ENCODE measurements at regions not wholly inside any gene's neighbourhood (a gene's known extent, or its start where the extent isn't known, plus 50 kb on each side); places are given as distances from the start of the nearest gene placed in this dataset.

GRCh38 chr14:76926521-76927251 is 100.5 kb downstream of the LRRC74A start:
- no peak overlapping the region for H3K4me3 ChIP-seq (ENCODE audit: low read depth, low read length)
- CTCF ChIA-PET: interaction anchor here (1.7 kb wide), 1 partner anchor 13 kb away, joined by 5 read pairs; no protein-coding TSS in a partner anchor
- DNase-seq (ENCODE audit: low read depth, low spot score): no peak
- no peak for TF ChIP-seq CTCF (IDR thresholded peaks at IDR 0.05; ENCODE audit: insufficient read depth, low read length, missing control alignments)
- POLR2A ChIA-PET: no interaction called here

DNA sequence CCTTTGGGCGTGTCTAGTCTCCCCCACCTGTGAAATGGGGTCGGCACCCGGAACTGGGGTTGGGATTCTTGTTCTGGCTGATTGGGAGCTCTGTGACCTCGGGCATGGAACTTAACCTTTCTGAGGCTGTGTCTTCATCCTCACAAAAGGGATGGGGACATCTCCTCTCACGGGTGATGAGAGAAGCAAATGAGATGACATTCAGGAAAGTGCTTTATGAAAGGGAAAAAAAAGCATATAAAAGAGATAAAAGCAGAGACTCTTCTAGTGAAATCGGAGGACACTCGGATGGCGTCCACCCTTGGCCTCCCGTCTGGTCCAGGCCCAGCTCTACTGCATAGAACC is 98.9 kb downstream of the LRRC74A start:
- DNase-seq (ENCODE audit: low read depth, low spot score): no peak
- no peak overlapping the region for H3K4me3 ChIP-seq (ENCODE audit: low read depth, low read length)
- ChIA-PET POLR2A (no interaction called here), CTCF (interaction anchor here (0.9 to 27.8 kb wide), 6 partner anchors 7 to 148 kb away, joined by 3 to 1142 read pairs (median 4); no protein-coding TSS in a partner anchor)
- no peak for TF ChIP-seq CTCF (IDR thresholded peaks at IDR 0.05; ENCODE audit: insufficient read depth, low read length, missing control alignments)

GRCh38 chr14:76924371-76925096 is 98.3 kb downstream of the LRRC74A start:
- ChIA-PET CTCF (interaction anchor here (0.9 to 27.8 kb wide), 5 partner anchors 8 to 148 kb away, joined by 3 to 1142 read pairs (median 3); no protein-coding TSS in a partner anchor), POLR2A (interaction anchor here (1.2 kb wide), 1 partner anchor 20 kb away, joined by 3 read pairs; no protein-coding TSS in a partner anchor)
- no peak for DNase-seq (ENCODE audit: low read depth, low spot score)
- H3K4me3 ChIP-seq (ENCODE audit: low read depth, low read length): no peak overlapping the region
- TF ChIP-seq CTCF (IDR thresholded peaks at IDR 0.05; ENCODE audit: insufficient read depth, low read length, missing control alignments): no peak

DNA sequence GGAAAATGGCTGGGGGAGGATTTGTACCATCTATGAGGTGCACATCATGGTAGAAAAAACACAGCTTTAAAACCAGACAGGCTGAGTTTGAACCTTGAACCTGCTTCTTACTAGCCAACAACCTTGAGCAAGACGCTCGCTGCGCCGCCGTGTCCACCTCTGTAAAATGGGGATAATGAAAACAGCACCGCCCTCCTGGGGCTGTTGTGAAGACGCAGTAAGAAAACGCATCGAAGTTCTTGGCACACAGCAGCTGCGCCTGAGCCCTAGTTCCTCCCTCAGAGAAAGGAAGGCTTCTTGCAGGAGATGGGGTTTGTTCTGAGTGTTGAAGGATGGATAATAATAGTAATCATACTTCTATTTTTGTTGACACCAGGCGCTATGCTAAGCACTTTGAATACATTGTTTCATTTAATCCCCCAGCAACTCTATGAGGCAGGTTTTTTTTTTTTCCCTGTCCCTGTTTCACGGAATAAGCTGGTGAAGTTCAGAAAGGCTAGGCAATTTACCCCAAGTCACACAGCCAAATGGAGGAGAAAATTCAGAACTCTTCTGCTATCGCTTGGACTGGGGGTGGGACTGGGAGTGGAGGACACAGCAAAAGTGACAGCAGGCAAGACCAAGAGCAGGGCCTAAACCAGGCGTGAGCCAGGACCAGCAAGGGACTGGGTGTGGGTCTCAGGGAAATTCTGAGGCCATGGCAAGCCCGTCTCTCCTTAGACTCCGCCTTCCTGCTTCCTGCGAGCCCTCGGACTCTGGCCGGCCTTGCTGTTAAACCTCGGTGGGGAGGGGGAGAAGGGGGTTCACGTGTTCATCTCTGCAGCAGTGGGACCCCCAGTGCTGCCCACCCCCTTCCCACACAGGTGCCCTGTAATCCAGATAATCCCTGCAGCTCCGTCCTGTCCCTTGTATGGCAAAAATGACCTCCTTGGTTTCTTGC is 97.5 kb downstream of the LRRC74A start:
- no peak overlapping the region for H3K4me3 ChIP-seq (ENCODE audit: low read depth, low read length)
- ChIA-PET CTCF (interaction anchor here (1.5 to 27.8 kb wide), 5 partner anchors 10 to 149 kb away, joined by 4 to 1142 read pairs (median 16); no protein-coding TSS in a partner anchor), POLR2A (interaction anchor here (0.6 to 1.2 kb wide), 2 partner anchors 20 to 33 kb away, joined by 3 read pairs; no protein-coding TSS in a partner anchor)
- no peak for DNase-seq (ENCODE audit: low read depth, low spot score)
- no peak for TF ChIP-seq CTCF (IDR thresholded peaks at IDR 0.05; ENCODE audit: insufficient read depth, low read length, missing control alignments)

GRCh38 chr14:76922584-76922983 is 96.4 kb downstream of the LRRC74A start:
- CTCF ChIA-PET: interaction anchor here (0.9 to 27.8 kb wide), 6 partner anchors 8 to 150 kb away, joined by 4 to 1142 read pairs (median 16); no protein-coding TSS in a partner anchor
- no peak for DNase-seq (ENCODE audit: low read depth, low spot score)
- H3K4me3 ChIP-seq (ENCODE audit: low read depth, low read length): peak overlapping the region; percentile 13
- POLR2A ChIA-PET: interaction anchor here (0.5 kb wide), 1 partner anchor 44 kb away, joined by 3 read pairs; no protein-coding TSS in a partner anchor
- no peak for TF ChIP-seq CTCF (IDR thresholded peaks at IDR 0.05; ENCODE audit: insufficient read depth, low read length, missing control alignments)
